GM18505 (cell line): ENCODE measurements at regions not wholly inside any gene's neighbourhood (a gene's known extent, or its start where the extent isn't known, plus 50 kb on each side); places are given as distances from the start of the nearest gene placed in this dataset.

Experiments used
- ATAC-seq: cut with Tn5 transposase; IDR thresholded peaks from one replicate; pipeline ENCODE4 v1.9.1; 2021; ENCODE audit not compliant: unreplicated experiment
- POLR2A ChIP-seq: IDR thresholded peaks from 4 replicates; pipeline ENCODE4 v1.6.1; 2011; ENCODE audit warnings: borderline replicate concordance; ENCODE audit not compliant: insufficient read depth, insufficient read length; ENCODE audit errors: extremely low read depth

- ATAC-seq, result no peak
- no peak for TF ChIP-seq POLR2A
Observed at GRCh38 chr13:81757348-81757970, 1416.5 kb upstream of the SPRY2 start.

- ATAC-seq, result no peak
- no peak for TF ChIP-seq POLR2A
Observed at GRCh38 chr13:81745391-81745790, 1404.5 kb upstream of the SPRY2 start.

GRCh38 chr13:81738364-81738763, 1397.4 kb upstream of the SPRY2 start:
- no peak for TF ChIP-seq POLR2A
- ATAC-seq, result no peak

GRCh38 chr13:81726037-81726726, 1385.3 kb upstream of the SPRY2 start:
- no peak for TF ChIP-seq POLR2A
- no peak for ATAC-seq

GRCh38 chr13:81722456-81722855, 1381.5 kb upstream of the SPRY2 start:
- no peak for ATAC-seq
- no peak for TF ChIP-seq POLR2A

GRCh38 chr13:81721400-81721799, 1380.5 kb upstream of the SPRY2 start:
- no peak for ATAC-seq
- TF ChIP-seq POLR2A, result no peak

GRCh38 chr13:81714513-81714912, 1373.6 kb upstream of the SPRY2 start:
- TF ChIP-seq POLR2A, result no peak
- no peak for ATAC-seq

- TF ChIP-seq POLR2A, result no peak
- ATAC-seq, result no peak
Observed at GRCh38 chr13:81713201-81713600, 1372.3 kb upstream of the SPRY2 start.

- no peak for TF ChIP-seq POLR2A
- ATAC-seq, result no peak
Observed at GRCh38 chr13:81697826-81698225, 1356.9 kb upstream of the SPRY2 start.

GRCh38 chr13:81686877-81687276, 1346.0 kb upstream of the SPRY2 start:
- no peak for TF ChIP-seq POLR2A
- ATAC-seq, result no peak

GRCh38 chr13:81683521-81683920, 1342.6 kb upstream of the SPRY2 start:
- ATAC-seq, result no peak

GRCh38 chr13:81682081-81682630, 1341.2 kb upstream of the SPRY2 start:
- no peak for TF ChIP-seq POLR2A

More at GRCh38 chr13:81683521-81683920, 1342.6 kb upstream of the SPRY2 start:
- TF ChIP-seq POLR2A, result no peak

GRCh38 chr13:81677857-81678256, 1336.9 kb upstream of the SPRY2 start:
- no peak for TF ChIP-seq POLR2A
- no peak for ATAC-seq

More at GRCh38 chr13:81682081-81682630, 1341.2 kb upstream of the SPRY2 start:
- no peak for ATAC-seq

GRCh38 chr13:81676008-81676407, 1335.1 kb upstream of the SPRY2 start:
- TF ChIP-seq POLR2A, result no peak
- no peak for ATAC-seq
